CD14-positive monocyte (primary cell): ENCODE measurements at regions not wholly inside any gene's neighbourhood (a gene's known extent, or its start where the extent isn't known, plus 50 kb on each side); places are given as distances from the start of the nearest gene placed in this dataset.

Experiments
- DNase-seq, 3 donors: peaks; one replicate each; pipeline ENCODE4 v3.0.0-alpha.2; 2011 to 2022
- H2AFZ ChIP-seq: 2 replicates; pipeline ENCODE4 v1.6.0; 2012; ENCODE audit warnings: mild to moderate bottlenecking, low read depth, low read length, inconsistent platforms; ENCODE audit not compliant: insufficient read depth, poor library complexity, severe bottlenecking
- H3K27ac ChIP-seq, 2 donors: 1 replicate in 1 of 2; 2 replicates in 1 of 2; pipeline ENCODE4 v1.5.1; 2012 to 2013; ENCODE audit warnings: low read length in 2 of 2, control low read depth in 1 of 2, inconsistent platforms in 1 of 2, low read depth in 1 of 2, mild to moderate bottlenecking in 1 of 2
- H3K27me3 ChIP-seq, 2 donors: one replicate each; pipeline versions ENCODE4 v1.6.0 to v1.6.1; 2011 to 2013; ENCODE audit warnings: low read length in 2 of 2; ENCODE audit not compliant: control insufficient read depth in 2 of 2, insufficient read depth in 2 of 2
- H3K36me3 ChIP-seq, 2 donors: replicated peaks in 1 of 2; 1 replicate in 1 of 2; 2 replicates in 1 of 2; pipeline versions ENCODE4 v1.5.1 to v1.6.1; 2012 to 2013; ENCODE audit warnings: low read length in 2 of 2, control low read depth in 1 of 2, inconsistent platforms in 1 of 2, mild to moderate bottlenecking in 1 of 2; ENCODE audit not compliant: insufficient read depth in 2 of 2, control insufficient read depth in 1 of 2
- H3K4me1 ChIP-seq, 2 donors: 1 replicate in 1 of 2; 2 replicates in 1 of 2; pipeline versions ENCODE4 v1.5.1 to v1.6.1; 2012 to 2013; ENCODE audit warnings: low read length in 2 of 2, control low read depth in 1 of 2, inconsistent platforms in 1 of 2, mild to moderate bottlenecking in 1 of 2, moderate library complexity in 1 of 2; ENCODE audit not compliant: insufficient read depth in 2 of 2, control insufficient read depth in 1 of 2
- H3K4me2 ChIP-seq: replicated peaks from 2 replicates; pipeline ENCODE3; 2012; ENCODE audit warnings: low read length, moderate library complexity, mild to moderate bottlenecking; ENCODE audit not compliant: poor library complexity, severe bottlenecking; ENCODE audit errors: extremely low read depth
- H3K4me3 ChIP-seq, 3 experiments: fragments of 200-600 bp in 1 of 3; sonication (generic) in 1 of 3; replicated peaks in 1 of 3; 1 replicate in 2 of 3; 2 replicates in 1 of 3; pipeline ENCODE4 v1.5.1; 2011 to 2013; ENCODE audit warnings: low read length in 3 of 3, mild to moderate bottlenecking in 3 of 3, control low read depth in 2 of 3, low read depth in 2 of 3, inconsistent platforms in 1 of 3, moderate library complexity in 1 of 3
- H3K79me2 ChIP-seq: 2 replicates; pipeline ENCODE4 v1.6.0; 2012; ENCODE audit warnings: mild to moderate bottlenecking, control low read depth, inconsistent platforms, low read length, moderate library complexity; ENCODE audit not compliant: insufficient read depth
- H3K9ac ChIP-seq: 2 replicates; pipeline ENCODE4 v1.6.0; 2017; ENCODE audit warnings: low read length, mild to moderate bottlenecking; ENCODE audit not compliant: insufficient read depth, poor library complexity, severe bottlenecking
- H3K9me3 ChIP-seq, 2 donors: replicated peaks in 1 of 2; 1 replicate in 1 of 2; 2 replicates in 1 of 2; pipeline versions ENCODE4 v1.5.1 to v1.6.1; 2012 to 2013; ENCODE audit warnings: low read length in 2 of 2, control low read depth in 1 of 2; ENCODE audit not compliant: control insufficient read depth in 1 of 2, insufficient read depth in 1 of 2
- H4K20me1 ChIP-seq: 2 replicates; pipeline ENCODE4 v1.6.0; 2012; ENCODE audit warnings: mild to moderate bottlenecking, low read length, control low read depth, moderate library complexity; ENCODE audit not compliant: insufficient read depth
- H3K27ac Mint-ChIP-seq, 7 donors: one replicate each; pipeline ENCODE4 v1.8.0; 2020; ENCODE audit warnings: mild to moderate bottlenecking in 7 of 7, mixed read lengths in 7 of 7, moderate library complexity in 6 of 7, inconsistent platforms in 2 of 7
- H3K27me3 Mint-ChIP-seq, 3 donors: one replicate each; pipeline ENCODE4 v1.8.0; 2021 to 2022; ENCODE audit warnings: low read depth in 3 of 3, mild to moderate bottlenecking in 3 of 3, mixed read lengths in 3 of 3, moderate library complexity in 3 of 3, inconsistent platforms in 1 of 3
- H3K36me3 Mint-ChIP-seq, 2 donors: one replicate each; pipeline ENCODE4 v1.8.0; 2020; ENCODE audit warnings: mixed read lengths in 2 of 2, inconsistent platforms in 1 of 2, mild to moderate bottlenecking in 1 of 2
- H3K4me1 Mint-ChIP-seq: one replicate; pipeline ENCODE4 v1.8.0; 2020; ENCODE audit warnings: mild to moderate bottlenecking, mixed read lengths
- H3K4me3 Mint-ChIP-seq, 2 donors: one replicate each; pipeline ENCODE4 v1.8.0; 2020; ENCODE audit warnings: mild to moderate bottlenecking in 2 of 2, mixed read lengths in 2 of 2, moderate library complexity in 1 of 2
- H3K9me3 Mint-ChIP-seq, 7 donors: one replicate each; pipeline ENCODE4 v1.8.0; 2020 to 2022; ENCODE audit warnings: mixed read lengths in 7 of 7, mild to moderate bottlenecking in 6 of 7, moderate library complexity in 6 of 7, inconsistent platforms in 2 of 7
- CTCF ChIP-seq: fragments of 200-600 bp; IDR thresholded peaks from one replicate; pipeline ENCODE4 v1.8.0; 2022; ENCODE audit warnings: antibody characterized with exemption, mild to moderate bottlenecking
- WGBS: methylation state at CpG from one replicate; pipeline ENCODE4 v1.1.5; 2013; ENCODE audit warnings: missing lambda C conversion rate; ENCODE audit not compliant: insufficient coverage; 5-methylcytosine and 5-hydroxymethylcytosine counted together
- intact Hi-C, 2 donors: fragments of 100-400 bp; cut with micrococcal nuclease; formaldehyde crosslinking; loops; one replicate each; pipeline versions ENCODE4 v1.15.0 to v1.15.1; 2023

GRCh38 chr6:169324656-169325459 is 71.2 kb upstream of the THBS2 start:
- Histone ChIP-seq H3K4me2 (no peak overlapping the region), H2AFZ (no peak overlapping the region), H3K79me2 (no peaks in the 10 kb centered on the region), H3K27ac (no peak overlapping the region), H3K36me3 (no peaks in the 10 kb centered on the region), H4K20me1 (no peaks in the 10 kb centered on the region), H3K4me1 (peaks cover 5% of the 10 kb centered on the region in 2 donors), H3K4me3 (no peak overlapping the region), H3K9ac (no peak overlapping the region), H3K27me3 (no peaks in the 10 kb centered on the region), H3K9me3 (no peaks in the 10 kb centered on the region)
- H3K4me1 Mint-ChIP-seq = peaks cover 11% of the 10 kb centered on the region
- WGBS = 86% methylated on average over 9 of the region's 10 CpGs
- H3K9me3 Mint-ChIP-seq = peaks cover 0 to 18% (median 4%) of the 10 kb centered on the region in 7 donors
- peak overlapping the region in 1 of 7 donors; percentile 7 for H3K27ac Mint-ChIP-seq
- intact Hi-C loops = no loop called here
- DNase-seq = no peak
- TF ChIP-seq CTCF = no peak
- no peaks in the 10 kb centered on the region for H3K36me3 Mint-ChIP-seq
- no peak overlapping the region for H3K4me3 Mint-ChIP-seq
- H3K27me3 Mint-ChIP-seq = peaks cover 0 to 12% (median 7%) of the 10 kb centered on the region in 3 donors

- 94% methylated on average over 3 of the region's 4 CpGs for WGBS
- peaks cover 11% of the 10 kb centered on the region for H3K4me1 Mint-ChIP-seq
- H3K4me3 ChIP-seq = no peak overlapping the region
- H3K4me2 ChIP-seq = no peak overlapping the region
- no peak for DNase-seq
- H3K9ac ChIP-seq = no peak overlapping the region
- H3K36me3 ChIP-seq = no peaks in the 10 kb centered on the region
- H3K79me2 ChIP-seq = no peaks in the 10 kb centered on the region
- H3K4me3 Mint-ChIP-seq = no peak overlapping the region
- no peaks in the 10 kb centered on the region for H3K9me3 ChIP-seq
- no peak overlapping the region for H2AFZ ChIP-seq
- no peak overlapping the region for H3K27ac ChIP-seq
- H3K27me3 ChIP-seq = no peaks in the 10 kb centered on the region
- H3K27me3 Mint-ChIP-seq = peaks cover 0 to 12% (median 6%) of the 10 kb centered on the region in 3 donors
- no peak for TF ChIP-seq CTCF
- no peaks in the 10 kb centered on the region for H4K20me1 ChIP-seq
- peaks cover 5% of the 10 kb centered on the region in 2 donors for H3K4me1 ChIP-seq
- peaks cover 0 to 23% (median 5%) of the 10 kb centered on the region in 7 donors for H3K9me3 Mint-ChIP-seq
- H3K27ac Mint-ChIP-seq = no peak overlapping the region
- intact Hi-C loops = no loop called here
- H3K36me3 Mint-ChIP-seq = no peaks in the 10 kb centered on the region
These were observed 70.4 kb upstream of the THBS2 start for GRCh38 chr6:169324086-169324485.
